Panc1 (cell line): ENCODE measurements at regions not wholly inside any gene's neighbourhood (a gene's known extent, or its start where the extent isn't known, plus 50 kb on each side); places are given as distances from the start of the nearest gene placed in this dataset.

Experiments
- ATAC-seq: fragments of 200-7000 bp; cut with Tn5 transposase; 2 replicates; pipeline ENCODE4 v1.9.1; 2020; ENCODE audit warnings: mild to moderate bottlenecking, moderate library complexity
- BruUV-seq: library from RNA; stranded (reverse); fragments of 400-500 nt; replicated peaks from 2 replicates; lab custom pipeline; 2021; lab: Mats Ljungman, UMichigan
- CTCF ChIA-PET: fragments of 300-600 bp; sonication (Branson Sonifier 250); formaldehyde crosslinking; loops from one replicate; lab custom pipeline; 2022; ENCODE audit warnings: antibody characterized with exemption; lab: Charles Lee
- POLR2A ChIA-PET: fragments of 300-600 bp; sonication (Branson Sonifier 250); formaldehyde crosslinking; loops from one replicate; lab custom pipeline; 2022; ENCODE audit warnings: antibody characterized with exemption; lab: Charles Lee
- DNase-seq: peaks from one replicate; pipeline ENCODE4 v3.0.0-alpha.2; 2010; ENCODE audit warnings: low read depth, low spot score
- H3K27ac ChIP-seq: 2 replicates; pipeline ENCODE4 v1.5.1; 2011; ENCODE audit warnings: mild to moderate bottlenecking, low read length, inconsistent platforms
- H3K27me3 ChIP-seq: fragments of 200-500 bp; sonication (Bioruptor generic); 2 replicates; pipeline ENCODE4 v1.6.0; 2014; ENCODE audit warnings: low read length, inconsistent platforms; ENCODE audit not compliant: control insufficient read depth, insufficient read depth
- H3K36me3 ChIP-seq: fragments of 200-500 bp; sonication (Bioruptor generic); 2 replicates; pipeline ENCODE4 v1.5.1; 2014; ENCODE audit warnings: inconsistent platforms, mild to moderate bottlenecking, low read length, moderate library complexity; ENCODE audit not compliant: control insufficient read depth, insufficient read depth
- H3K4me1 ChIP-seq: 2 replicates; pipeline ENCODE4 v1.5.1; 2011; ENCODE audit warnings: inconsistent platforms, mild to moderate bottlenecking, low read length, moderate library complexity; ENCODE audit not compliant: control insufficient read depth, insufficient read depth
- H3K4me3 ChIP-seq, 2 experiments: 2 replicates each; pipeline ENCODE4 v1.5.1; 2011 to 2012; ENCODE audit warnings: low read depth in 2 of 2, low read length in 2 of 2, mild to moderate bottlenecking in 2 of 2, inconsistent platforms in 1 of 2, moderate library complexity in 1 of 2
- H3K9me3 ChIP-seq: fragments of 200-500 bp; sonication (Bioruptor generic); 2 replicates; pipeline ENCODE4 v1.5.1; 2014; ENCODE audit warnings: low read depth, mild to moderate bottlenecking, inconsistent platforms, low read length, moderate library complexity; ENCODE audit not compliant: control insufficient read depth, insufficient read depth
- CTCF ChIP-seq: fragments of 450-650 bp; IDR thresholded peaks from 2 replicates; pipeline ENCODE4 v1.5.1; 2017; ENCODE audit warnings: mild to moderate bottlenecking
- POLR2AphosphoS5 ChIP-seq: IDR thresholded peaks from 2 replicates; pipeline ENCODE4 v1.6.1; 2012; ENCODE audit warnings: mild to moderate bottlenecking, low read depth, low read length, moderate library complexity
- REST ChIP-seq, 2 experiments: IDR thresholded peaks; 2 replicates each; pipeline ENCODE4 v1.6.1; 2011 to 2012; ENCODE audit warnings: low read depth in 2 of 2, control low read depth in 1 of 2, low read length in 1 of 2, mild to moderate bottlenecking in 1 of 2, moderate library complexity in 1 of 2; ENCODE audit not compliant: insufficient read depth in 1 of 2
- SIN3A ChIP-seq: IDR thresholded peaks from 2 replicates; pipeline ENCODE4 v1.6.1; 2012; ENCODE audit warnings: low read depth, mild to moderate bottlenecking, low read length, moderate library complexity, borderline replicate concordance; ENCODE audit not compliant: insufficient read depth
- TCF7L2 ChIP-seq: IDR thresholded peaks from 2 replicates; pipeline ENCODE4 v1.6.1; 2011; ENCODE audit warnings: mild to moderate bottlenecking, low read depth, low read length, inconsistent platforms
- in situ Hi-C: cut with HindIII; loops from 2 replicates; pipeline ENCODE4 v1.10.0; 2016; ENCODE audit warnings: low sequenced_read_pairs, low pct_unique_long_range_greater_than_20kb
- intact Hi-C: fragments of 100-400 bp; cut with micrococcal nuclease; formaldehyde crosslinking; loops from one replicate; pipeline ENCODE4 v1.10.0; 2022; ENCODE audit not compliant: unreplicated experiment

GRCh38 chr9:134554373-134555093 lies 87.1 kb upstream of the COL5A1 start:
- H3K4me3 ChIP-seq: no peak overlapping the region
- no TSS peak for BruUV-seq
- H3K9me3 ChIP-seq: no peaks in the 10 kb centered on the region
- ChIA-PET POLR2A (no interaction called here), CTCF (no interaction called here)
- no peaks in the 10 kb centered on the region for H3K36me3 ChIP-seq
- H3K4me1 ChIP-seq: no peaks in the 10 kb centered on the region; the same call in 1 of the 2 replicates
- DNase-seq (no peak), ATAC-seq (no peak; the same call in 1 of the 2 replicates)
- intact Hi-C loops (no loop called here), in situ Hi-C loops (no loop called here)
- H3K27ac ChIP-seq: no peak overlapping the region
- TF ChIP-seq POLR2AphosphoS5 (no peak), TCF7L2 (no peak), REST (IDR thresholded peaks at IDR 0.05; ENCODE audit: insufficient read depth in 1 of 2, low read depth in 2 of 2, low read length in 1 of 2) (no peak), CTCF (no peak), SIN3A (no peak)
- H3K27me3 ChIP-seq: no peaks in the 10 kb centered on the region

- Histone ChIP-seq H3K4me3 (no peak overlapping the region), H3K9me3 (no peaks in the 10 kb centered on the region), H3K27me3 (no peaks in the 10 kb centered on the region), H3K36me3 (no peaks in the 10 kb centered on the region), H3K27ac (no peak overlapping the region), H3K4me1 (no peaks in the 10 kb centered on the region; the same call in 1 of the 2 replicates)
- intact Hi-C loops: no loop called here
- in situ Hi-C loops: no loop called here
- POLR2A ChIA-PET: no interaction called here
- no peak for ATAC-seq
- TF ChIP-seq SIN3A (no peak), POLR2AphosphoS5 (no peak), CTCF (no peak), TCF7L2 (no peak), REST (IDR thresholded peaks at IDR 0.05; ENCODE audit: insufficient read depth in 1 of 2, low read depth in 2 of 2, low read length in 1 of 2) (no peak)
- BruUV-seq: no TSS peak
- no peak for DNase-seq
- CTCF ChIA-PET: no interaction called here
Observed at GRCh38 chr9:134555094-134555650, 86.4 kb upstream of the COL5A1 start.
